SK-N-SH (cell line): ENCODE measurements at regions not wholly inside any gene's neighbourhood (a gene's known extent, or its start where the extent isn't known, plus 50 kb on each side); places are given as distances from the start of the nearest gene placed in this dataset.

Experiments used
- CTCF ChIA-PET: fragments of 300-600, 350-600 bp; formaldehyde crosslinking; extraction: SDS; loops from one replicate; lab custom pipeline; 2021; lab: Yijun Ruan, JAX
- POLR2A ChIA-PET: fragments of 350-600 bp; sonication (Branson Sonifier 250); formaldehyde crosslinking; extraction: SDS; loops from one replicate; lab custom pipeline; 2020; ENCODE audit warnings: antibody characterized with exemption, inconsistent platforms; lab: Yijun Ruan, JAX
- DNase-seq: peaks from one replicate; pipeline ENCODE4 v3.0.0; 2012
- H2AFZ ChIP-seq: fragments of 200-600 bp; sonication (generic); 2 replicates; pipeline ENCODE4 v1.8.1; 2016; ENCODE audit warnings: antibody characterized with exemption, mild to moderate bottlenecking, low read depth
- H3F3A ChIP-seq: fragments of 200-600 bp; sonication (generic); replicated peaks from 2 replicates; pipeline ENCODE3; 2016; ENCODE audit warnings: antibody characterized with exemption, mild to moderate bottlenecking; ENCODE audit not compliant: insufficient read depth
- H3K27ac ChIP-seq, 2 experiments: fragments of 200-500 bp in 1 of 2; fragments of 200-600 bp in 1 of 2; sonication (Bioruptor generic) in 1 of 2; sonication (generic), shearing (Covaris generic) in 1 of 2; 2 replicates each; pipeline versions ENCODE4 v1.5.1 to v1.6.1; 2014 to 2016; ENCODE audit warnings: low read depth in 2 of 2, inconsistent platforms in 1 of 2, low read length in 1 of 2, mild to moderate bottlenecking in 1 of 2, mixed read lengths in 1 of 2
- H3K27me3 ChIP-seq: fragments of 200-600 bp; sonication (generic), shearing (Covaris generic); 2 replicates; pipeline ENCODE4 v1.6.1; 2016; ENCODE audit warnings: mixed run types; ENCODE audit not compliant: insufficient read depth
- H3K36me3 ChIP-seq, 2 experiments: fragments of 200-500 bp in 1 of 2; fragments of 200-600 bp in 1 of 2; sonication (Bioruptor generic) in 1 of 2; sonication (generic) in 1 of 2; replicated peaks in 1 of 2; 2 replicates each; pipeline versions ENCODE3 to v1.5.1; 2014 to 2016; ENCODE audit warnings: low read length in 1 of 2, mild to moderate bottlenecking in 1 of 2; ENCODE audit not compliant: insufficient read depth in 2 of 2, control insufficient read depth in 1 of 2
- H3K4me1 ChIP-seq, 2 experiments: fragments of 200-500 bp in 1 of 2; fragments of 200-600 bp in 1 of 2; sonication (Bioruptor generic) in 1 of 2; sonication (generic), shearing (Covaris generic) in 1 of 2; 2 replicates each; pipeline versions ENCODE4 v1.5.1 to v1.6.1; 2014 to 2016; ENCODE audit warnings: low read depth in 1 of 2, low read length in 1 of 2, mixed run types in 1 of 2; ENCODE audit not compliant: insufficient read depth in 2 of 2, control insufficient read depth in 1 of 2
- H3K4me2 ChIP-seq: fragments of 200-600 bp; sonication (generic), shearing (Covaris generic); 2 replicates; pipeline ENCODE4 v1.6.1; 2017; ENCODE audit warnings: mixed run types
- H3K4me3 ChIP-seq, 2 experiments: fragments of 200-500 bp in 1 of 2; fragments of 200-600 bp in 1 of 2; sonication (Bioruptor generic) in 1 of 2; sonication (generic), shearing (Covaris generic) in 1 of 2; 2 replicates each; pipeline versions ENCODE4 v1.5.1 to v1.8.1; 2014 to 2016; ENCODE audit warnings: low read depth in 2 of 2, inconsistent platforms in 1 of 2, low read length in 1 of 2, mild to moderate bottlenecking in 1 of 2, mixed read lengths in 1 of 2, moderate library complexity in 1 of 2
- H3K79me2 ChIP-seq: fragments of 200-600 bp; sonication (generic); 2 replicates; pipeline ENCODE4 v1.8.1; 2017; ENCODE audit warnings: mild to moderate bottlenecking; ENCODE audit not compliant: insufficient read depth
- H3K9ac ChIP-seq: fragments of 200-600 bp; sonication (generic); 2 replicates; pipeline ENCODE4 v1.6.1; 2017; ENCODE audit warnings: mixed run types
- H3K9me2 ChIP-seq: fragments of 200-600 bp; sonication (generic); 2 replicates; pipeline ENCODE4 v1.6.1; 2017; ENCODE audit warnings: mixed run types
- H3K9me3 ChIP-seq: fragments of 200-600 bp; sonication (generic); 2 replicates; pipeline ENCODE4 v1.6.1; 2017; ENCODE audit warnings: mixed run types, mild to moderate bottlenecking, moderate library complexity
- H4K20me1 ChIP-seq: fragments of 200-600 bp; sonication (generic); 2 replicates; pipeline ENCODE4 v1.6.1; 2017; ENCODE audit warnings: mild to moderate bottlenecking, mixed run types; ENCODE audit not compliant: insufficient read depth
- CHD2 ChIP-seq: fragments of 150-350 bp; IDR thresholded peaks from 2 replicates; pipeline ENCODE4 v1.6.1; 2018; ENCODE audit warnings: low read length; ENCODE audit not compliant: partially characterized antibody
- CTCF ChIP-seq: fragments of 200-600 bp; sonication (generic); IDR thresholded peaks from 2 replicates; pipeline ENCODE4 v1.6.1; 2017; ENCODE audit warnings: antibody characterized with exemption, mild to moderate bottlenecking, moderate library complexity
- ELF1 ChIP-seq: IDR thresholded peaks from 2 replicates; pipeline ENCODE4 v1.4.0; 2012
- FOSL2 ChIP-seq: IDR thresholded peaks from 2 replicates; pipeline ENCODE4 v1.4.0; 2012; ENCODE audit warnings: low read depth, mild to moderate bottlenecking, moderate library complexity, borderline replicate concordance
- FOXJ3 ChIP-seq: sonication (generic); formaldehyde crosslinking; IDR thresholded peaks from 2 replicates; pipeline ENCODE4 v1.5.1; 2020; ENCODE audit warnings: mild to moderate bottlenecking, missing genetic modification reagents
- FOXM1 ChIP-seq: IDR thresholded peaks from 2 replicates; pipeline ENCODE4 v1.4.0; 2012; ENCODE audit warnings: low read depth, mild to moderate bottlenecking
- IRF3 ChIP-seq: fragments of 150-350 bp; IDR thresholded peaks from 2 replicates; pipeline ENCODE4 v1.6.1; 2016; ENCODE audit warnings: mild to moderate bottlenecking, low read depth, low read length
- MXI1 ChIP-seq: IDR thresholded peaks from 2 replicates; pipeline ENCODE4 v1.6.1; 2012; ENCODE audit warnings: mild to moderate bottlenecking, low read depth, low read length, improper control_type of control experiment
- NFIC ChIP-seq: IDR thresholded peaks from 2 replicates; pipeline ENCODE4 v1.4.0; 2012; ENCODE audit warnings: borderline replicate concordance
- NRF1 ChIP-seq: IDR thresholded peaks from 2 replicates; pipeline ENCODE4 v1.6.1; 2012; ENCODE audit warnings: low read depth, mild to moderate bottlenecking, low read length
- POLR2AphosphoS5 ChIP-seq: IDR thresholded peaks from 2 replicates; pipeline ENCODE4 v1.6.1; 2012; ENCODE audit warnings: low read depth, low read length
- RAD21 ChIP-seq: IDR thresholded peaks from 2 replicates; pipeline ENCODE4 v1.6.1; 2012; ENCODE audit warnings: mild to moderate bottlenecking, low read length
- RXRA ChIP-seq: IDR thresholded peaks from 2 replicates; pipeline ENCODE4 v1.4.0; 2012; ENCODE audit warnings: low read depth, mild to moderate bottlenecking, borderline replicate concordance
- SIN3A ChIP-seq: IDR thresholded peaks from 2 replicates; pipeline ENCODE4 v1.6.1; 2012; ENCODE audit warnings: low read depth, mild to moderate bottlenecking, low read length, moderate library complexity, borderline replicate concordance
- SMC3 ChIP-seq: IDR thresholded peaks from 2 replicates; pipeline ENCODE4 v1.6.1; 2012; ENCODE audit warnings: low read depth, low read length, improper control_type of control experiment
- TAF1 ChIP-seq: IDR thresholded peaks from 2 replicates; pipeline ENCODE4 v1.6.1; 2012; ENCODE audit warnings: low read depth, mild to moderate bottlenecking, low read length, moderate library complexity, borderline replicate concordance
- TCF12 ChIP-seq: IDR thresholded peaks from 2 replicates; pipeline ENCODE4 v1.4.0; 2012
- TEAD4 ChIP-seq: IDR thresholded peaks from 2 replicates; pipeline ENCODE4 v1.4.0; 2012; ENCODE audit warnings: mild to moderate bottlenecking, borderline replicate concordance; ENCODE audit not compliant: insufficient read depth
- USF1 ChIP-seq: IDR thresholded peaks from 2 replicates; pipeline ENCODE4 v1.4.0; 2012; ENCODE audit warnings: low read depth, borderline replicate concordance
- WGBS: methylation state at CpG from one replicate; pipeline ENCODE4 v1.1.6; 2017; ENCODE audit warnings: low lambda C conversion rate; 5-methylcytosine and 5-hydroxymethylcytosine counted together
- TF ChIP-seq, protein P1 (sequence below): fragments of 150-350 bp; IDR thresholded peaks from 2 replicates; pipeline ENCODE4 v1.6.1; 2017; ENCODE audit warnings: antibody characterized with exemption, low read length, low read depth, borderline replicate concordance

DNA sequence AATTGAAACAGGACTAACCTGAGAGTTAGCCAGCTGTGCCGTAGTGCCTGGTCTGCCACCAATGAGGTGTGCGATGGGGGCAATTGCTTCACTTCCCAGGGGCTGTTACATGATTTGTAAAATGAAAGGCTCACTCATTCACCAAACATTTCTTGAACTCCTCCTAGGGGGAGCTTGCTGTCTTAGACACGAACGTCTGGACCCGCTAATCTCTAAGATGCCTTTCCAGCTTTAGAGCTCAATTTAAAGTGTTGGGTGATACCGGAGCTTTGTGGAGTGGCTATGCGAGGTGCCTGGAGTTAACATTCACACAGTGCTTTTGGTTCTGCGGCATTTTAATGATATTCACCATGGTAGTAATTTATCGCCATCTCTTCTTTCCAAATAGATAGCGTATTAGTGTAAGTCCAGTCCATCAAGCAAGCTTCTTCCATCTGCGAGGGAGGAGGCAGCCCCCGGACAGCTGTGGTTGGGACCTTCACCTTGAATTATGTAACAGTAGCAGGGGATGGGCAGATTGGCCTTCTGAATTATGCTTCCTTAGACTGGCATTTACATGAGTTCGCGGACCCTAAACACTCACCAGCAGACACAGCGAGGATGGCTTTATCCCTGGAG is 179.9 kb downstream of the ADSS2 start:
- H3K27me3 ChIP-seq: no peaks in the 10 kb centered on the region
- no peak overlapping the region for H3K4me2 ChIP-seq
- peaks cover 22% of the 10 kb centered on the region for H3F3A ChIP-seq
- H3K27ac ChIP-seq: no peak overlapping the region
- H3K4me1 ChIP-seq: peaks cover 9 to 12% of the 10 kb centered on the region in 2 experiments
- 94% methylated on average over 12 of the region's 15 CpGs for WGBS
- no peaks in the 10 kb centered on the region for H3K36me3 ChIP-seq
- no peak for DNase-seq
- no peak overlapping the region for H3K9ac ChIP-seq
- no peak for TF ChIP-seq MXI1
- TF ChIP-seq ELF1: no peak
- no peak for TF ChIP-seq NRF1
- no peak for TF ChIP-seq RAD21
- TF ChIP-seq USF1: no peak
- TF ChIP-seq FOXM1: no peak
- no peak for TF ChIP-seq CTCF
- no peak for TF ChIP-seq FOSL2
- TF ChIP-seq POLR2AphosphoS5: no peak
- TF ChIP-seq TCF12: no peak
- TF ChIP-seq SMC3: no peak
- no peak for TF ChIP-seq CHD2
- no peak for TF ChIP-seq IRF3
- no peak for TF ChIP-seq TAF1
- no peak for TF ChIP-seq SIN3A
- no peak for TF ChIP-seq RXRA
- no peak for TF ChIP-seq TEAD4
- TF ChIP-seq FOXJ3: no peak
- TF ChIP-seq NFIC: no peak
- TF ChIP-seq, protein P1, sequence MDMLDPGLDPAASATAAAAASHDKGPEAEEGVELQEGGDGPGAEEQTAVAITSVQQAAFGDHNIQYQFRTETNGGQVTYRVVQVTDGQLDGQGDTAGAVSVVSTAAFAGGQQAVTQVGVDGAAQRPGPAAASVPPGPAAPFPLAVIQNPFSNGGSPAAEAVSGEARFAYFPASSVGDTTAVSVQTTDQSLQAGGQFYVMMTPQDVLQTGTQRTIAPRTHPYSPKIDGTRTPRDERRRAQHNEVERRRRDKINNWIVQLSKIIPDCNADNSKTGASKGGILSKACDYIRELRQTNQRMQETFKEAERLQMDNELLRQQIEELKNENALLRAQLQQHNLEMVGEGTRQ: no peak
- ChIA-PET CTCF (interaction anchor here (0.7 to 3.9 kb wide), 19 partner anchors 11 to 944 kb away, joined by 3 to 33 read pairs (median 3); no protein-coding TSS in a partner anchor), POLR2A (no interaction called here)
- no peaks in the 10 kb centered on the region for H3K9me3 ChIP-seq
- no peaks in the 10 kb centered on the region for H3K79me2 ChIP-seq
- H2AFZ ChIP-seq: no peak overlapping the region
- H4K20me1 ChIP-seq: no peaks in the 10 kb centered on the region
- H3K4me3 ChIP-seq: no peak overlapping the region
- no peaks in the 10 kb centered on the region for H3K9me2 ChIP-seq
